AG10803 (cell line): ENCODE measurements at regions not wholly inside any gene's neighbourhood (a gene's known extent, or its start where the extent isn't known, plus 50 kb on each side); places are given as distances from the start of the nearest gene placed in this dataset.

Experiments
- DNase-seq: peaks from one replicate; pipeline ENCODE4 v3.0.0; 2010; ENCODE audit warnings: low read depth
- H3K4me3 ChIP-seq: 2 replicates; pipeline ENCODE4 v1.5.1; 2011; ENCODE audit warnings: mild to moderate bottlenecking, low read length, control low read depth
- TF ChIP-seq, protein P1 (sequence below): conservative IDR thresholded peaks from 2 replicates; pipeline ENCODE4 v1.5.1; 2011; ENCODE audit warnings: mild to moderate bottlenecking, low read length, control low read depth, inconsistent platforms

DNA sequence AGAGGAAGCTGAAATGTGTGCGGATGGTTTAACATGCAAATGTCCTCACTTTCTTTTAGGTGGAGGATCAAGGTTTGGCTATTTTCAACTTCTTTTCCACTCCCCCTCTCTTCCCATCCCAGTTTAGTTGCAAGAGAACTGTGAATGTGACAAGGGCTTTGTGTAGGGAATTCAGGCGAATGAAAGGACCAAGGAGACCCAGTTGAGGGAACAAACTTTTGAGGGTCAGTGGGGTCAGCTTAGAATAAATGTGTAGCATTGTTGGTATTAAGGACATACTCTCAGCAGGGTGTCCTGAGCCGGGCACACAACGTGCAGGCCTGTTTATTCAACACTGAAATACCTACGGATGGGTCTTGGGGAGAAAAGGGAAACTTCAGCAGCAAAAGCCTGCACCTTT, 346.0 kb downstream of the PMP22 start:
- no peak for DNase-seq
- H3K4me3 ChIP-seq, result no peak overlapping the region
- TF ChIP-seq, protein P1, sequence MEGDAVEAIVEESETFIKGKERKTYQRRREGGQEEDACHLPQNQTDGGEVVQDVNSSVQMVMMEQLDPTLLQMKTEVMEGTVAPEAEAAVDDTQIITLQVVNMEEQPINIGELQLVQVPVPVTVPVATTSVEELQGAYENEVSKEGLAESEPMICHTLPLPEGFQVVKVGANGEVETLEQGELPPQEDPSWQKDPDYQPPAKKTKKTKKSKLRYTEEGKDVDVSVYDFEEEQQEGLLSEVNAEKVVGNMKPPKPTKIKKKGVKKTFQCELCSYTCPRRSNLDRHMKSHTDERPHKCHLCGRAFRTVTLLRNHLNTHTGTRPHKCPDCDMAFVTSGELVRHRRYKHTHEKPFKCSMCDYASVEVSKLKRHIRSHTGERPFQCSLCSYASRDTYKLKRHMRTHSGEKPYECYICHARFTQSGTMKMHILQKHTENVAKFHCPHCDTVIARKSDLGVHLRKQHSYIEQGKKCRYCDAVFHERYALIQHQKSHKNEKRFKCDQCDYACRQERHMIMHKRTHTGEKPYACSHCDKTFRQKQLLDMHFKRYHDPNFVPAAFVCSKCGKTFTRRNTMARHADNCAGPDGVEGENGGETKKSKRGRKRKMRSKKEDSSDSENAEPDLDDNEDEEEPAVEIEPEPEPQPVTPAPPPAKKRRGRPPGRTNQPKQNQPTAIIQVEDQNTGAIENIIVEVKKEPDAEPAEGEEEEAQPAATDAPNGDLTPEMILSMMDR, result no peak

DNA sequence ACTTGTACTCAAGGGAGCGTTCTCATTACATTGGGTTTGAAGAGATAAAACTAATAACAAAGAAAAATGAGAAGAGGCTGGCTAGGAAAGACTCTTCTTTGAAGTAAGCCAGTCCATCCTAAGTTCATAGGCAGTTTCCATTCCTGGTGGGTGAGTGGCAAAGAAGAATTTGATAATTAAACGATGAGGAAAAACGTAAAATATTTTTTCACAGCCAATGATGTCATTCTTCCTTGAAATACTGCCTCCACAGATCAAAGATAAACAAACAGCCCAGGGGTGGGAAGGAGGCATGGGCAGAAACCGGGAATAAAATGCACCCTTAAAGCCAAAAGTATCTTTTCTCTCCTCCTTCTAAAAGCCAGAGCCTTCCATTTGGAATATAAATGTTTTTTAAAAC, 346.6 kb downstream of the PMP22 start:
- DNase-seq, result peak; percentile 35
- TF ChIP-seq, protein P1, result no peak
- no peak overlapping the region for H3K4me3 ChIP-seq

- H3K4me3 ChIP-seq, result no peak overlapping the region
- TF ChIP-seq, protein P1, result no peak
- no peak for DNase-seq
Measured at GRCh38 chr17:14910916-14911315, 354.2 kb downstream of the PMP22 start.

DNA sequence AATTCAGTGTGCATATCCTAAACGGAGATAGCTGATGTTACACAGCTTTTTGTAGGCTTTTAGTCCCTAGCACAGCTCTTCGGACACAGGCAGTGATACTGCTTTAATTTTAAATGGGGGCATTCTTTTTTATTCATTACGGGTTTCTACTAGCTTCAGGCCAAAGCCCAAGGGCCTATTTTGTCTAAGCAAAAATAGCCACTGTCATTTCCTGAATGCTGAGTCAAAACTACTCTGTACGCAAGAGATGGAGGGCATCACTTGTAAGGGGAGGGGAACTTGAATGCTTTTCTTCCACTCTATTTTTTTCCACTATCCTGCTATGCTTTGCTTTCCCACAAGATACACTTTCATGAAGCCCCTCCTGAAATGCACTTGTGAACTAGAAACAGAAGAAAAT, 360.7 kb downstream of the PMP22 start:
- DNase-seq, result no peak
- H3K4me3 ChIP-seq, result no peak overlapping the region
- TF ChIP-seq, protein P1, result no peak

DNA sequence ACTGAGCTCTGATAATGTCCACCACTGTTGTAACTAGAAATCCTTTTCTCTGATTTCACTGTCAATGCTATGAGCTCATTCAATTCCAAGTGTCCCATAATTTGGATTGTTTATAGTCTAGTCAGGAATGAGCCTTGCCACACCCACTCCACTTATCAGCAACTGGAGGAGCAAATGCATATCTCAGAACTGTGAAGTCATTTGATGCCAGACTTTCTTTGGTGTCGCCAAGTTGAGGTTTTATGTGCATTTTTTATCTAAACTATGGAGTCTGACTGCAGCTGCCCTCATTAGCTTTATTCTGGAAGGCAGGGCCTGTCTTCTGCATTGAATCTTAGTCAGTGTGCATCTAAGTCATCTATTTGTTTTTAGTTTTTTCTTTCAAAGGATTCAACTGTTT, 361.3 kb downstream of the PMP22 start:
- H3K4me3 ChIP-seq, result no peak overlapping the region
- TF ChIP-seq, protein P1, result no peak
- peak; percentile 9 for DNase-seq

- H3K4me3 ChIP-seq, result no peak overlapping the region
- no peak for DNase-seq
- TF ChIP-seq, protein P1, result no peak
Measured at GRCh38 chr17:14902803-14903202, 362.3 kb downstream of the PMP22 start.

DNA sequence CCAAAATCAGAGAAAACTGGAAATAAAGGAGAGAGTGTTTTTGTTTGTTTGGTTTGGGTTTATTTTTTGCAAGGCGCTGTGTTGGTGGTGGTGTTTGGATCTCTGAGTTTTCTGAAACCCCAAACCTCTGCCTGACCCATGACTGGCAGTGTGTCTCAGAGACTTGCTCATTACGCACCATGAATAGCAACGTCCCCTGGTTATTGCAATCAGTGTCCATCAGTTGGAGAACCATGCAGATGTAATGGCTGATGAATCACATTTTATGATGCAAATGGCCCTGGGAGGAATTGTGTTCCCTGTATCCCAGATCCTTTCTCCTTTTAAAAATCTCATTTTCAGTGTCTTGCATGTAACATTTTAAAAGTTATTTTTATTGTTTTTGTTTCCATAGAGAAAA, 362.8 kb downstream of the PMP22 start:
- H3K4me3 ChIP-seq, result no peak overlapping the region
- TF ChIP-seq, protein P1, result no peak
- DNase-seq, result no peak
